ENCODE measurements at regions not wholly inside any gene's neighbourhood (a gene's known extent, or its start where the extent isn't known, plus 50 kb on each side); places are given as distances from the start of the nearest gene placed in this dataset.

DNA sequence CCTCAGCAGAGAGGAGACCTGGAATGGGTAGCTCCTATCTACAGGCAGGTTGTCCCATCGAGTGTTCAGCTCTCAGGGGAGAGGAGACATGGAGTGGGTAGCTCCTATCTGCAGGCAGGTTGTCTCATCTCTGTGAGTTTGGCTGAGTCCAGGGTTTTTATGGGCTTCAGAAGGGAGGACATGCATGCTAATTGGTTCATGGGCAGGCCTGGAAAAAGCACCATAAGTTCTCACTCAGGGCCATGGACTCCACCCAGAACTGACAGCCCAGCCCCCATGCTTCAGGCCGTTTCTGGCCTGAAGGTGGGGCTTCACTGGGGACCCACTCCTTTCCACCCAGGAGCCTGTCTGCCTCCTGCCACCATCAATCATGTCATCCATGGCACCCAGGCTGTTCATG lies 84.0 kb downstream of the CYB561 start:
- no peak overlapping the region for H3K4me3 ChIP-seq (ENCODE audit: low read depth, low read length)
- TF ChIP-seq, protein P1, sequence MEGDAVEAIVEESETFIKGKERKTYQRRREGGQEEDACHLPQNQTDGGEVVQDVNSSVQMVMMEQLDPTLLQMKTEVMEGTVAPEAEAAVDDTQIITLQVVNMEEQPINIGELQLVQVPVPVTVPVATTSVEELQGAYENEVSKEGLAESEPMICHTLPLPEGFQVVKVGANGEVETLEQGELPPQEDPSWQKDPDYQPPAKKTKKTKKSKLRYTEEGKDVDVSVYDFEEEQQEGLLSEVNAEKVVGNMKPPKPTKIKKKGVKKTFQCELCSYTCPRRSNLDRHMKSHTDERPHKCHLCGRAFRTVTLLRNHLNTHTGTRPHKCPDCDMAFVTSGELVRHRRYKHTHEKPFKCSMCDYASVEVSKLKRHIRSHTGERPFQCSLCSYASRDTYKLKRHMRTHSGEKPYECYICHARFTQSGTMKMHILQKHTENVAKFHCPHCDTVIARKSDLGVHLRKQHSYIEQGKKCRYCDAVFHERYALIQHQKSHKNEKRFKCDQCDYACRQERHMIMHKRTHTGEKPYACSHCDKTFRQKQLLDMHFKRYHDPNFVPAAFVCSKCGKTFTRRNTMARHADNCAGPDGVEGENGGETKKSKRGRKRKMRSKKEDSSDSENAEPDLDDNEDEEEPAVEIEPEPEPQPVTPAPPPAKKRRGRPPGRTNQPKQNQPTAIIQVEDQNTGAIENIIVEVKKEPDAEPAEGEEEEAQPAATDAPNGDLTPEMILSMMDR (IDR thresholded peaks at IDR 0.05; ENCODE audit: low read depth, low read length): no peak

- no peak overlapping the region for H3K4me3 ChIP-seq (ENCODE audit: low read depth, low read length)
Observed at GRCh38 chr17:63364387-63364786, 81.7 kb downstream of the CYB561 start.

GRCh38 chr17:63364944-63365343 lies 81.2 kb downstream of the CYB561 start:
- TF ChIP-seq, protein P1 (IDR thresholded peaks at IDR 0.05; ENCODE audit: low read depth, low read length): no peak
- no peak overlapping the region for H3K4me3 ChIP-seq (ENCODE audit: low read depth, low read length)

More at GRCh38 chr17:63364387-63364786, 81.7 kb downstream of the CYB561 start:
- TF ChIP-seq, protein P1 (IDR thresholded peaks at IDR 0.05; ENCODE audit: low read depth, low read length): no peak

DNA sequence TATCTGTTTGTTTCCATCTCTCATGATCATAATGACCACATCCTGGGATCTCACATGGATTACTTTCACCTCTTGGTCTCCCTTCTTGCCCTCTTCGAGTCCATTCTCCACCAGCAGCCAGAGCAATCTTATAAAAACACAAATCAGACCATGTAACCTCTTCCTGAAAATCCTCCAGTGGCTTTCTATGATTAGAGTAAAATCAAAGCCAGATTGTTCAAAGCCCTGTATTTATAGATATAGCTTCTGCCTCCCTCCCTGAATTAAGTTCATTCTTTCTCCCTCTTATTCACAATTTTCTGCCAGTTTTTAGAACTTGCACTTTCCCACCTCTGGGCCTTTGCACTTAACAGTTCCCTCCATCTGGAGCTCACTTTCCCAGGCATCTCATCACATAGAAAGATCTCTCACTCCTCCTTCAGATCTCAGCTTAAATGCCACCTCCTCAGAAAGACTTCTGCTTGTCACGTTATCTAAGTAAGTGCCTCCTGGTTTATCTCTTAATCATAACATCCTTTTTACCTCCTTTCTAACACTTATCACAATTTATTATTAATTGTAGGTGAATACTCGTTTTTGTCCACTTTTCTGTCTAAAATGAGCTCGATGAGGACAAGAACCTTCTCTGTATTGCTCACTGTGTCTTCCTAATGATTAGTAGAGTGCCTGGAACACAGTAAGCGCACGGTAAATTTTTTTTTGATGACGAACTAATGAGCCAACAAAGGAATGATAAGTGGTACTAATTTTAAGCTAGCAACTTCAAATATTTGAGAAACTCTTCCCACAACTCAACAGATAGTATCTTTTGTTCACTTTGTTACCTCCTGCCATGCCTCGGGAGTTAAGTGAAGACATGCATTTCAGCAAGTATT lies 80.5 kb downstream of the CYB561 start:
- TF ChIP-seq, protein P1 (IDR thresholded peaks at IDR 0.05; ENCODE audit: low read depth, low read length): no peak
- H3K4me3 ChIP-seq (ENCODE audit: low read depth, low read length): no peak overlapping the region

- no peak overlapping the region for H3K4me3 ChIP-seq (ENCODE audit: low read depth, low read length)
- TF ChIP-seq, protein P1 (IDR thresholded peaks at IDR 0.05; ENCODE audit: low read depth, low read length): no peak
Observed at GRCh38 chr17:63366241-63366566, 79.9 kb downstream of the CYB561 start.

- H3K4me3 ChIP-seq (ENCODE audit: low read depth, low read length): no peak overlapping the region
- TF ChIP-seq, protein P1 (IDR thresholded peaks at IDR 0.05; ENCODE audit: low read depth, low read length): no peak
Observed at GRCh38 chr17:63369233-63369632, 76.9 kb downstream of the CYB561 start.

DNA sequence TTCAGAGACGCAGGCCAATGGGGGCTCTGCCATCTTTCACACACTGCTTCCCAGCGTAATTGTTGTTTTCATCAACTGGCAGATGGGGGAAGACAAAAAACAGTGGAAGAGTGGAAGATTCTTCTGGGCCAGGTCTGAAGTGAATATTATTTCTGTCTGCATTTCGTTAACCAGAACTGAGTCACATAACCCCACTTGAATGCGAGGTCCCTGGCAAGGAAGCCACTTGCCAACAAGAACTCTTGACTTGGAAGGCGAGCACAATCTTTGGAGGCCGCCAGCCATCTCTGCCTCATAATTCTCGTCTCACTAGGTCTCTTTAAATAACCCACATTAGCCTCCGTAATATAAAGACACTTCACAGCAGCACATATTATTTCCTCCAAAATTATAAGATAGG lies 75.4 kb downstream of the CYB561 start:
- no peak overlapping the region for H3K4me3 ChIP-seq (ENCODE audit: low read depth, low read length)
- TF ChIP-seq, protein P1 (IDR thresholded peaks at IDR 0.05; ENCODE audit: low read depth, low read length): no peak

Data from WI38 (cell line).